ENCODE measurements at regions not wholly inside any gene's neighbourhood (a gene's known extent, or its start where the extent isn't known, plus 50 kb on each side); places are given as distances from the start of the nearest gene placed in this dataset.

DNA sequence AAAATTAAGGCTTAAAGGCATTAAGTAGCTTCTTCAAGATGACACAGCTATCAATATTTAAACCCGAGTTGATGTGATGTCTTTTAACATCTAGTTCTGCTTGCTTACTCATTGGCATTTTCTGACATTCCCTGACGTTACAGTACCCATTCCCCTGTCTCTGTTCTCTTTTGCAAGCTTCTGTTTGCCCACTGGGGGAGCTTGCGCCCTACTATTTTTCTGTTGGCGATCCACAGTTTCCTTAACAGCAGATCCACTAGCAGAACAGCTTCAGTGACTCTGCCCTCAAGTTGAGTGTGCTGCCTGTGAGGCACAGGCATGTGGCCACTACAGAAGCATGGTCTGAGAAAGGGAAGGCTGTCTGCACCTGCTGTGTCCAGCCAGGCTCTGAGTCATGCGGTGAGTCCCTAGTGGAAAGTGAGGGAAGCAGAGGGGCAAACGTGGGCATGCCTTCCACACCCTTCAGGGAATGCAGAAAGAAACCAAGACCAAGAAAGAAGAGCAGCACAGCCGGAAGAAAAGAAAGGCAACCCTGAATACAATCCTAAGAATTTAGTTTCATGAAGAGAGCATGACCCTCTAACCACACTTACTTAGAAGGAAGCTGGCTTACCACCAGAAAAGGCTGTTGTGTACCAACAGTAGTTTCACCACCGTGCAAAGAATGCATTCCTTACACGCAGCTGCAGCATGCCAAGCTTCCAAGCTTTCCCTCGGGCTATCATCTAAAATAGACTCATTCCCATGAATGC, 97.7 kb upstream of the VGLL2 start:
- Histone ChIP-seq H3K4me3 (ENCODE audit: severe bottlenecking) (no peak overlapping the region), H3K9me3 (ENCODE audit: severe bottlenecking) (no peaks in the 10 kb centered on the region), H3K36me3 (ENCODE audit: low read depth) (no peaks in the 10 kb centered on the region), H3K4me1 (ENCODE audit: insufficient read depth, poor library complexity, severe bottlenecking) (no peaks in the 10 kb centered on the region), H3K27me3 (ENCODE audit: insufficient read depth, poor library complexity, severe bottlenecking) (no peaks in the 10 kb centered on the region), H3K27ac (ENCODE audit: poor library complexity, severe bottlenecking) (peak overlapping the region; percentile 43)
- ATAC-seq (ENCODE audit: low read depth): peak; percentile 90
- DNase-seq (ENCODE audit: low spot score): peak; percentile 69
- TF ChIP-seq, protein P1, sequence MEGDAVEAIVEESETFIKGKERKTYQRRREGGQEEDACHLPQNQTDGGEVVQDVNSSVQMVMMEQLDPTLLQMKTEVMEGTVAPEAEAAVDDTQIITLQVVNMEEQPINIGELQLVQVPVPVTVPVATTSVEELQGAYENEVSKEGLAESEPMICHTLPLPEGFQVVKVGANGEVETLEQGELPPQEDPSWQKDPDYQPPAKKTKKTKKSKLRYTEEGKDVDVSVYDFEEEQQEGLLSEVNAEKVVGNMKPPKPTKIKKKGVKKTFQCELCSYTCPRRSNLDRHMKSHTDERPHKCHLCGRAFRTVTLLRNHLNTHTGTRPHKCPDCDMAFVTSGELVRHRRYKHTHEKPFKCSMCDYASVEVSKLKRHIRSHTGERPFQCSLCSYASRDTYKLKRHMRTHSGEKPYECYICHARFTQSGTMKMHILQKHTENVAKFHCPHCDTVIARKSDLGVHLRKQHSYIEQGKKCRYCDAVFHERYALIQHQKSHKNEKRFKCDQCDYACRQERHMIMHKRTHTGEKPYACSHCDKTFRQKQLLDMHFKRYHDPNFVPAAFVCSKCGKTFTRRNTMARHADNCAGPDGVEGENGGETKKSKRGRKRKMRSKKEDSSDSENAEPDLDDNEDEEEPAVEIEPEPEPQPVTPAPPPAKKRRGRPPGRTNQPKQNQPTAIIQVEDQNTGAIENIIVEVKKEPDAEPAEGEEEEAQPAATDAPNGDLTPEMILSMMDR (IDR thresholded peaks at IDR 0.05; ENCODE audit: poor library complexity, severe bottlenecking): no peak

DNA sequence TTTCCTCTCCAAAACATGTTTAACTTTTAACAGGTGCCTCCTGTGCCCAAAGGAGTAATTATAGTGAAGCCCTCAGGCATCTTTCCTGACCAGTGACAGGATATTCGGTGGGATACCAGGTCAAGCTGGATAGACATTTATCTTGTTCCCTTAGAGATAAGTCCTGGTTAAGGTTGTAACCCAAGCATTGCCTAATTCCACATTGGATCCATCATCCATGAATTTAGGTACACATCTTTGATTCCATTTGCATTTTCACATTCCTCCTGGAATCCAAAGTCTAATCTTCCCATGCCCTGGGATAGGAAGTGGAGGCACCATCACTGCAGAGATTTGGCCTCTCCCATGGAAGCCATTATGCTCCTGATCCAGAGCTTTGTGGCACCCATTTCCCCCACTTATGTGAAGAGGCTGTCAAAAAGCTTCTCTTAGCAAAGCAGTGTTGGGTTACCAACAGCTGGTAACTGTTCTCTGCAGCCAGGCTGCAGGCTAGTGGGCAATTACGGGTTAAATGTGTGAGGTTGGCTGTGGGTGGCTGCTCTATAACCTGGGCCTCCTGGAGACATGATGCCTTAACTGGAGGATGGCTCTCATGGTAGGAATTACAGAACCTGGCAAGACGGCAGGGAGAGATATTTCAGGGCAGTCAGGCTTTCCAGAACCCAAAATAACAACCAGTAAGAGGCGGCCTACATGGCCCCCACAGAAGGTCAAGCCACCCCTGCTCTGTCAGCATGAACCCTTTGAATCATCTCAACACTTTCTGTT, 96.9 kb upstream of the VGLL2 start:
- Histone ChIP-seq H3K36me3 (ENCODE audit: low read depth) (no peaks in the 10 kb centered on the region), H3K27me3 (ENCODE audit: insufficient read depth, poor library complexity, severe bottlenecking) (no peaks in the 10 kb centered on the region), H3K4me3 (ENCODE audit: severe bottlenecking) (no peak overlapping the region), H3K4me1 (ENCODE audit: insufficient read depth, poor library complexity, severe bottlenecking) (no peaks in the 10 kb centered on the region), H3K27ac (ENCODE audit: poor library complexity, severe bottlenecking) (peak overlapping the region; percentile 43), H3K9me3 (ENCODE audit: severe bottlenecking) (no peaks in the 10 kb centered on the region)
- DNase-seq (ENCODE audit: low spot score) (no peak), ATAC-seq (ENCODE audit: low read depth) (no peak)
- TF ChIP-seq, protein P1 (IDR thresholded peaks at IDR 0.05; ENCODE audit: poor library complexity, severe bottlenecking): no peak

DNA sequence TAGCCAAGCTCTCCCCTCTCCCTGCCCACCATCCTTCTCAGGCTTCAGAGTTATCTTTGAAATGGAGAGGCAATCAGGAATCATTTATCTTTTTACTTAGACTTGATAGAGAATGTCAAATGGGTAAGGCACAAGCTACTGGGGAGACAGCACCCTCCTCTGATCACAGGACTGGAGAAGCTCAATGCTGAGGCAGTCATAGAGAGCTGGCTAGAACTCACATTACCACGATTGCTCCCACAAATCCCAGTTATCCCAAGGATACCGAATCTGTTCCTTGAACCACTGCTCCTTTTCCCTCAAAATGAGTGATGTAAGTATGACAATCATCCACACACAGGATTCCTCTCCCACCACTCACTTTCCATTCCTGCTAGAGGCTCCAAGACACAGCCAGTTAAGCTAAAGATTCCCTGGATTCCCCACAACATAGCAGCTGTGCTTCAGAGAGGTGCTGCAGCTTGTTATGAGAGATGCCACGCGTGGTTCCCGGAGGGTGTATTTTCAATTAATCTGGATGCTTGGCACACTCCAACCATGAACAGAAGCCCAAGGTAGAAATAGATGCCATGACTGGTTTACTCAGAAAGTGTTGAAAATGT, 96.2 kb upstream of the VGLL2 start:
- H3K36me3 ChIP-seq (ENCODE audit: low read depth): no peaks in the 10 kb centered on the region
- no peaks in the 10 kb centered on the region for H3K27me3 ChIP-seq (ENCODE audit: insufficient read depth, poor library complexity, severe bottlenecking)
- TF ChIP-seq, protein P1 (IDR thresholded peaks at IDR 0.05; ENCODE audit: poor library complexity, severe bottlenecking): no peak
- H3K9me3 ChIP-seq (ENCODE audit: severe bottlenecking): no peaks in the 10 kb centered on the region
- H3K27ac ChIP-seq (ENCODE audit: poor library complexity, severe bottlenecking): peak overlapping the region; percentile 43
- H3K4me3 ChIP-seq (ENCODE audit: severe bottlenecking): no peak overlapping the region
- H3K4me1 ChIP-seq (ENCODE audit: insufficient read depth, poor library complexity, severe bottlenecking): no peaks in the 10 kb centered on the region
- no peak for ATAC-seq (ENCODE audit: low read depth)
- DNase-seq (ENCODE audit: low spot score): no peak

DNA sequence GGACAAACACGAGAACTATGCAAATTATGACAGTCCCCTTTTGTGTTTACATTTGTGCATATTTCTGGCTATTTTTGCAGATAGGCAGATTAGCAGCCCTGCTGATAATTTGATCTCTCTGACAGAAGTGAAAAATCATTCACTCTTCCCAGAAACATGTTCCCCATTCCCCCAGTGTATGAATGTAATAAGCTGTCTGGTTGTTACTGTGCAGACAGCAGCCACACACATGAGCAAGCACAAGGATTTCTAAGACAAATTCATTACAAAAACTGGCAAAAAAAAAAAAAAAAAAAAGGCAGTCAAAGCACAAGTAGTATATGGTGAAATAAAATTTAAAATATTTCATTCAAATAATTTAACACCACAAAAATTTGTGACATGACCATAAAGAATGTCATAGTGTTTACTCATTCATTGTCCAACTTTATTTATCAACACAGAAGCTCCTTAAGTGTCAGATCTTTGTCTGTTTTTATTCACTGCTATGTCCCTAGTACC, 95.5 kb upstream of the VGLL2 start:
- DNase-seq (ENCODE audit: low spot score) (no peak), ATAC-seq (ENCODE audit: low read depth) (no peak)
- Histone ChIP-seq H3K27me3 (ENCODE audit: insufficient read depth, poor library complexity, severe bottlenecking) (no peaks in the 10 kb centered on the region), H3K9me3 (ENCODE audit: severe bottlenecking) (no peaks in the 10 kb centered on the region), H3K4me3 (ENCODE audit: severe bottlenecking) (no peak overlapping the region), H3K27ac (ENCODE audit: poor library complexity, severe bottlenecking) (no peak overlapping the region), H3K4me1 (ENCODE audit: insufficient read depth, poor library complexity, severe bottlenecking) (no peaks in the 10 kb centered on the region), H3K36me3 (ENCODE audit: low read depth) (no peaks in the 10 kb centered on the region)
- TF ChIP-seq, protein P1 (IDR thresholded peaks at IDR 0.05; ENCODE audit: poor library complexity, severe bottlenecking): no peak

All from RWPE2 (cell line).